ENCODE measurements at regions not wholly inside any gene's neighbourhood (a gene's known extent, or its start where the extent isn't known, plus 50 kb on each side); places are given as distances from the start of the nearest gene placed in this dataset.

GRCh38 chr11:112658431-112658878, 302.8 kb upstream of the NCAM1 start (continued):
- TF ChIP-seq MAX (CRISPR knock-in tag; IDR thresholded peaks at IDR 0.05) (no peak), MXD4 (CRISPR knock-in tag; IDR thresholded peaks at IDR 0.05; ENCODE audit: borderline replicate concordance) (no peak), CREB1 (CRISPR knock-in tag; IDR thresholded peaks at IDR 0.05) (no peak), ARID4B (CRISPR knock-in tag; IDR thresholded peaks at IDR 0.05; ENCODE audit: borderline replicate concordance) (no peak), ZNF263 (CRISPR knock-in tag; IDR thresholded peaks at IDR 0.05; ENCODE audit: low read depth) (no peak), USF1 (CRISPR knock-in tag; IDR thresholded peaks at IDR 0.05) (no peak)

- Mint-ChIP-seq H3K4me1 (no peaks in the 10 kb centered on the region), H3K4me3 (no peak overlapping the region), H3K27me3 (ENCODE audit: low read depth) (peaks cover 3% of the 10 kb centered on the region), H3K36me3 (no peaks in the 10 kb centered on the region), H3K27ac (no peak overlapping the region), H3K9me3 (peaks cover 5% of the 10 kb centered on the region)
- CTCF ChIA-PET: no interaction called here
- TF ChIP-seq NFYB (CRISPR knock-in tag; conservative IDR thresholded peaks at IDR 0.05; ENCODE audit: low read depth): no peak
- ATAC-seq (no peak), DNase-seq (ENCODE audit: low spot score) (no peak)
- POLR2A ChIA-PET: no interaction called here
Observed at GRCh38 chr11:112661146-112661545, 300.1 kb upstream of the NCAM1 start.

- DNase-seq (ENCODE audit: low spot score) (no peak), ATAC-seq (no peak)
- Mint-ChIP-seq H3K9me3 (peaks cover 9% of the 10 kb centered on the region), H3K27ac (no peak overlapping the region), H3K4me1 (no peaks in the 10 kb centered on the region), H3K36me3 (no peaks in the 10 kb centered on the region), H3K27me3 (ENCODE audit: low read depth) (peaks cover under 1% of the 10 kb centered on the region), H3K4me3 (no peak overlapping the region)
- ChIA-PET POLR2A (no interaction called here), CTCF (interaction anchor here (0.7 kb wide), 1 partner anchor 288 kb away, joined by 3 read pairs; no protein-coding TSS in a partner anchor)
- no peak for TF ChIP-seq USF2 (CRISPR knock-in tag; IDR thresholded peaks at IDR 0.05)
Observed at GRCh38 chr11:112661571-112661970, 299.6 kb upstream of the NCAM1 start.

- ATAC-seq (no peak), DNase-seq (ENCODE audit: low spot score) (no peak)
- Mint-ChIP-seq H3K4me1 (no peaks in the 10 kb centered on the region), H3K27me3 (ENCODE audit: low read depth) (no peaks in the 10 kb centered on the region; the same call in none of the 2 replicates), H3K27ac (no peak overlapping the region), H3K4me3 (no peak overlapping the region), H3K9me3 (peaks cover 14% of the 10 kb centered on the region), H3K36me3 (no peaks in the 10 kb centered on the region)
- ChIA-PET CTCF (no interaction called here), POLR2A (no interaction called here)
- no peak for TF ChIP-seq NFATC4 (CRISPR knock-in tag; IDR thresholded peaks at IDR 0.05)
- TF ChIP-seq MYBL2 (CRISPR knock-in tag; IDR thresholded peaks at IDR 0.05): no peak
- TF ChIP-seq HMGA2 (CRISPR knock-in tag; IDR thresholded peaks at IDR 0.05): no peak
- TF ChIP-seq ZNF263 (CRISPR knock-in tag; IDR thresholded peaks at IDR 0.05; ENCODE audit: low read depth): no peak
- no peak for TF ChIP-seq JUN (CRISPR knock-in tag; IDR thresholded peaks at IDR 0.05)
- no peak for TF ChIP-seq PREB (CRISPR knock-in tag; IDR thresholded peaks at IDR 0.05; ENCODE audit: borderline replicate concordance)
- TF ChIP-seq ZBTB43 (CRISPR knock-in tag; IDR thresholded peaks at IDR 0.05): no peak
- no peak for TF ChIP-seq EMX1 (CRISPR knock-in tag; IDR thresholded peaks at IDR 0.05)
Observed at GRCh38 chr11:112662554-112662953, 298.7 kb upstream of the NCAM1 start.

Measured in WTC11 (cell line).